ENCODE measurements at regions not wholly inside any gene's neighbourhood (a gene's known extent, or its start where the extent isn't known, plus 50 kb on each side); places are given as distances from the start of the nearest gene placed in this dataset.

- TF ChIP-seq, protein P1, sequence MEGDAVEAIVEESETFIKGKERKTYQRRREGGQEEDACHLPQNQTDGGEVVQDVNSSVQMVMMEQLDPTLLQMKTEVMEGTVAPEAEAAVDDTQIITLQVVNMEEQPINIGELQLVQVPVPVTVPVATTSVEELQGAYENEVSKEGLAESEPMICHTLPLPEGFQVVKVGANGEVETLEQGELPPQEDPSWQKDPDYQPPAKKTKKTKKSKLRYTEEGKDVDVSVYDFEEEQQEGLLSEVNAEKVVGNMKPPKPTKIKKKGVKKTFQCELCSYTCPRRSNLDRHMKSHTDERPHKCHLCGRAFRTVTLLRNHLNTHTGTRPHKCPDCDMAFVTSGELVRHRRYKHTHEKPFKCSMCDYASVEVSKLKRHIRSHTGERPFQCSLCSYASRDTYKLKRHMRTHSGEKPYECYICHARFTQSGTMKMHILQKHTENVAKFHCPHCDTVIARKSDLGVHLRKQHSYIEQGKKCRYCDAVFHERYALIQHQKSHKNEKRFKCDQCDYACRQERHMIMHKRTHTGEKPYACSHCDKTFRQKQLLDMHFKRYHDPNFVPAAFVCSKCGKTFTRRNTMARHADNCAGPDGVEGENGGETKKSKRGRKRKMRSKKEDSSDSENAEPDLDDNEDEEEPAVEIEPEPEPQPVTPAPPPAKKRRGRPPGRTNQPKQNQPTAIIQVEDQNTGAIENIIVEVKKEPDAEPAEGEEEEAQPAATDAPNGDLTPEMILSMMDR (IDR thresholded peaks at IDR 0.05), result no peak
- no peak for TF ChIP-seq POLR2A (IDR thresholded peaks at IDR 0.05)
Measured at GRCh38 chr9:73807952-73808351, 656.3 kb downstream of the ANXA1 start.

All from testis (tissue), 2 donors.